Naive B cell (primary cell): ENCODE measurements at regions not wholly inside any gene's neighbourhood (a gene's known extent, or its start where the extent isn't known, plus 50 kb on each side); places are given as distances from the start of the nearest gene placed in this dataset.

Experiments
- ATAC-seq, 2 donors: fragments of 150-1000 bp; cut with Tn5 transposase; 2 replicates each; pipeline ENCODE4 v1.10.0; 2021; ENCODE audit warnings: low read depth in 2 of 2, mild to moderate bottlenecking in 2 of 2, moderate library complexity in 2 of 2
- DNase-seq: peaks from one replicate; pipeline ENCODE4 v3.0.0; 2022
- H3K27ac Mint-ChIP-seq, 6 donors: one replicate each; pipeline ENCODE4 v1.8.0; 2020 to 2022; ENCODE audit warnings: mild to moderate bottlenecking in 6 of 6, mixed read lengths in 6 of 6, moderate library complexity in 5 of 6, inconsistent platforms in 2 of 6
- H3K27me3 Mint-ChIP-seq, 3 donors: one replicate each; pipeline ENCODE4 v1.8.0; 2021 to 2022; ENCODE audit warnings: mixed read lengths in 3 of 3, mild to moderate bottlenecking in 1 of 3
- H3K36me3 Mint-ChIP-seq, 2 donors: one replicate each; pipeline ENCODE4 v1.8.0; 2020 to 2022; ENCODE audit warnings: mixed read lengths in 2 of 2, inconsistent platforms in 1 of 2, mild to moderate bottlenecking in 1 of 2
- H3K4me1 Mint-ChIP-seq, 3 donors: one replicate each; pipeline ENCODE4 v1.8.0; 2020 to 2022; ENCODE audit warnings: mixed read lengths in 3 of 3, inconsistent platforms in 1 of 3, mild to moderate bottlenecking in 1 of 3, moderate library complexity in 1 of 3
- H3K4me3 Mint-ChIP-seq, 8 donors: one replicate each; pipeline ENCODE4 v1.8.0; 2020 to 2022; ENCODE audit warnings: mild to moderate bottlenecking in 8 of 8, mixed read lengths in 8 of 8, moderate library complexity in 8 of 8, inconsistent platforms in 2 of 8
- H3K9me3 Mint-ChIP-seq, 7 donors: one replicate each; pipeline ENCODE4 v1.8.0; 2020 to 2022; ENCODE audit warnings: mixed read lengths in 7 of 7, mild to moderate bottlenecking in 5 of 7, inconsistent platforms in 2 of 7, moderate library complexity in 1 of 7

GRCh38 chr12:92593734-92594402 is 108.9 kb upstream of the PLEKHG7 start:
- Mint-ChIP-seq H3K36me3 (peaks cover 0 to 7% of the 10 kb centered on the region in 2 donors), H3K4me1 (peaks cover 22 to 42% (median 41%) of the 10 kb centered on the region in 3 donors), H3K27me3 (no peaks in the 10 kb centered on the region), H3K9me3 (peaks cover 2 to 11% (median 8%) of the 10 kb centered on the region in 7 donors), H3K27ac (peak overlapping the region; percentile 89 to 100 (median 98)), H3K4me3 (peak overlapping the region in 7 of 8 donors; percentile 25 to 81 (median 63))
- ATAC-seq = peak; percentile 90 to 93
- peak; percentile 91 for DNase-seq

- Mint-ChIP-seq H3K4me1 (peaks cover 0 to 5% (median 5%) of the 10 kb centered on the region in 3 donors), H3K4me3 (no peak overlapping the region), H3K9me3 (peaks cover 0 to 5% (median 0%) of the 10 kb centered on the region in 7 donors), H3K27ac (peak overlapping the region in 2 of 6 donors; percentile 9 to 44), H3K27me3 (no peaks in the 10 kb centered on the region), H3K36me3 (peaks cover 0 to 7% of the 10 kb centered on the region in 2 donors)
- ATAC-seq = no peak
- DNase-seq = no peak
Measured at GRCh38 chr12:92585115-92585727, 117.6 kb upstream of the PLEKHG7 start.

- DNase-seq (no peak), ATAC-seq (no peak)
- Mint-ChIP-seq H3K36me3 (peaks cover 0 to 7% of the 10 kb centered on the region in 2 donors), H3K4me1 (peaks cover 0 to 5% (median 5%) of the 10 kb centered on the region in 3 donors), H3K4me3 (no peak overlapping the region), H3K27me3 (no peaks in the 10 kb centered on the region), H3K9me3 (peaks cover 0 to 5% (median 0%) of the 10 kb centered on the region in 7 donors), H3K27ac (no peak overlapping the region)
Measured at GRCh38 chr12:92583910-92584309, 118.9 kb upstream of the PLEKHG7 start.

- peak overlapping the region in 2 of 6 donors; percentile 21 to 37 for H3K27ac Mint-ChIP-seq
Measured at GRCh38 chr12:92582893-92583292, 119.9 kb upstream of the PLEKHG7 start.

GRCh38 chr12:92582475-92582874 is 120.3 kb upstream of the PLEKHG7 start:
- Mint-ChIP-seq H3K27me3 (no peaks in the 10 kb centered on the region), H3K4me3 (no peak overlapping the region), H3K36me3 (peaks cover 0 to 2% of the 10 kb centered on the region in 2 donors), H3K4me1 (peaks cover 0 to 5% (median 5%) of the 10 kb centered on the region in 3 donors), H3K9me3 (peaks cover 0 to 5% (median 0%) of the 10 kb centered on the region in 7 donors), H3K27ac (peak overlapping the region in 3 of 6 donors; percentile 37 to 62 (median 59))
- ATAC-seq = no peak
- DNase-seq = no peak

More at GRCh38 chr12:92582893-92583292, 119.9 kb upstream of the PLEKHG7 start:
- Mint-ChIP-seq H3K9me3 (peaks cover 0 to 5% (median 0%) of the 10 kb centered on the region in 7 donors), H3K4me3 (no peak overlapping the region), H3K27me3 (no peaks in the 10 kb centered on the region), H3K36me3 (peaks cover 0 to 6% of the 10 kb centered on the region in 2 donors), H3K4me1 (peaks cover 0 to 5% (median 5%) of the 10 kb centered on the region in 3 donors)
- DNase-seq (no peak), ATAC-seq (no peak)

- Mint-ChIP-seq H3K36me3 (no peaks in the 10 kb centered on the region), H3K9me3 (peaks cover 0 to 5% (median 0%) of the 10 kb centered on the region in 7 donors), H3K27me3 (no peaks in the 10 kb centered on the region), H3K27ac (peak overlapping the region in 1 of 6 donors; percentile 24), H3K4me3 (no peak overlapping the region), H3K4me1 (peaks cover 0 to 5% (median 5%) of the 10 kb centered on the region in 3 donors)
- DNase-seq (no peak), ATAC-seq (no peak)
Measured at GRCh38 chr12:92581604-92582003, 121.2 kb upstream of the PLEKHG7 start.

GRCh38 chr12:92574911-92575570 is 127.7 kb upstream of the PLEKHG7 start:
- peak overlapping the region in 2 of 6 donors; percentile 24 to 32 for H3K27ac Mint-ChIP-seq
- no peaks in the 10 kb centered on the region for H3K27me3 Mint-ChIP-seq
- H3K36me3 Mint-ChIP-seq = no peaks in the 10 kb centered on the region
- no peak overlapping the region for H3K4me3 Mint-ChIP-seq
- no peak for DNase-seq
- no peak for ATAC-seq
- H3K4me1 Mint-ChIP-seq = peaks cover 0 to 9% (median 6%) of the 10 kb centered on the region in 3 donors
- peaks cover 0 to 2% (median 0%) of the 10 kb centered on the region in 7 donors for H3K9me3 Mint-ChIP-seq

GRCh38 chr12:92574051-92574783 is 128.6 kb upstream of the PLEKHG7 start:
- Mint-ChIP-seq H3K9me3 (peaks cover 0 to 2% (median 0%) of the 10 kb centered on the region in 7 donors), H3K4me3 (no peak overlapping the region), H3K4me1 (peaks cover 0 to 9% (median 6%) of the 10 kb centered on the region in 3 donors), H3K36me3 (no peaks in the 10 kb centered on the region), H3K27ac (peak overlapping the region; percentile 0 to 88 (median 48)), H3K27me3 (no peaks in the 10 kb centered on the region)
- DNase-seq (no peak), ATAC-seq (no peak)

GRCh38 chr12:92573104-92573503 is 129.7 kb upstream of the PLEKHG7 start:
- DNase-seq (no peak), ATAC-seq (no peak)
- H3K27me3 Mint-ChIP-seq = no peaks in the 10 kb centered on the region
- H3K36me3 Mint-ChIP-seq = no peaks in the 10 kb centered on the region
- peak overlapping the region in 5 of 6 donors; percentile 5 to 86 (median 81) for H3K27ac Mint-ChIP-seq
- no peak overlapping the region for H3K4me3 Mint-ChIP-seq
- H3K4me1 Mint-ChIP-seq = peaks cover 0 to 11% (median 9%) of the 10 kb centered on the region in 3 donors
- H3K9me3 Mint-ChIP-seq = peaks cover 0 to 2% (median 0%) of the 10 kb centered on the region in 7 donors

GRCh38 chr12:92571844-92572543 is 130.8 kb upstream of the PLEKHG7 start:
- H3K9me3 Mint-ChIP-seq = peaks cover 0 to 8% (median 5%) of the 10 kb centered on the region in 7 donors
- ATAC-seq = no peak
- peak overlapping the region in 3 of 6 donors; percentile 25 to 56 (median 34) for H3K27ac Mint-ChIP-seq
- peaks cover 3 to 17% (median 12%) of the 10 kb centered on the region in 3 donors for H3K4me1 Mint-ChIP-seq
- DNase-seq = no peak
- H3K36me3 Mint-ChIP-seq = no peaks in the 10 kb centered on the region
- no peaks in the 10 kb centered on the region for H3K27me3 Mint-ChIP-seq
- no peak overlapping the region for H3K4me3 Mint-ChIP-seq

GRCh38 chr12:92571169-92571568 is 131.6 kb upstream of the PLEKHG7 start:
- Mint-ChIP-seq H3K9me3 (peaks cover 0 to 15% (median 12%) of the 10 kb centered on the region in 7 donors), H3K4me1 (peaks cover 10 to 24% (median 12%) of the 10 kb centered on the region in 3 donors), H3K27me3 (no peaks in the 10 kb centered on the region), H3K27ac (no peak overlapping the region), H3K4me3 (no peak overlapping the region), H3K36me3 (no peaks in the 10 kb centered on the region)
- ATAC-seq (no peak), DNase-seq (no peak)

- H3K27me3 Mint-ChIP-seq = no peaks in the 10 kb centered on the region
- H3K4me1 Mint-ChIP-seq = peaks cover 17 to 30% (median 18%) of the 10 kb centered on the region in 3 donors
- peak; percentile 94 to 97 for ATAC-seq
- peaks cover 0 to 20% (median 12%) of the 10 kb centered on the region in 7 donors for H3K9me3 Mint-ChIP-seq
- H3K36me3 Mint-ChIP-seq = no peaks in the 10 kb centered on the region
- H3K27ac Mint-ChIP-seq = no peak overlapping the region
- no peak overlapping the region for H3K4me3 Mint-ChIP-seq
- peak; percentile 76 for DNase-seq
Measured at GRCh38 chr12:92570056-92570753, 132.6 kb upstream of the PLEKHG7 start.
